ENCODE measurements at regions not wholly inside any gene's neighbourhood (a gene's known extent, or its start where the extent isn't known, plus 50 kb on each side); places are given as distances from the start of the nearest gene placed in this dataset.

- Mint-ChIP-seq H3K36me3 (no peaks in the 10 kb centered on the region), H3K9me3 (peaks cover 3 to 16% (median 10%) of the 10 kb centered on the region in 5 donors)
- H3K9me3 ChIP-seq (ENCODE audit: low read length), result no peaks in the 10 kb centered on the region
These were observed 244.2 kb downstream of the EPM2A start for GRCh38 chr6:145491126-145491525.

GRCh38 chr6:145497006-145497405, 238.3 kb downstream of the EPM2A start:
- no peaks in the 10 kb centered on the region for H3K36me3 ChIP-seq (ENCODE audit: insufficient read depth, low read length)
- H3K27me3 ChIP-seq (ENCODE audit: insufficient read depth, low read length, poor library complexity, severe bottlenecking), result no peaks in the 10 kb centered on the region
- POLR2A ChIA-PET, result no interaction called here
- no peak overlapping the region for H3K4me3 Mint-ChIP-seq
- H3K9me3 ChIP-seq (ENCODE audit: low read length), result no peaks in the 10 kb centered on the region
- peak overlapping the region in 1 of 8 donors; percentile 16 for H3K27ac Mint-ChIP-seq
- no peaks in the 10 kb centered on the region for H3K4me1 ChIP-seq (ENCODE audit: insufficient read depth, low read length)
- no peaks in the 10 kb centered on the region for H3K36me3 Mint-ChIP-seq
- no peaks in the 10 kb centered on the region for H3K4me1 Mint-ChIP-seq
- peaks cover 6 to 16% (median 10%) of the 10 kb centered on the region in 5 donors for H3K9me3 Mint-ChIP-seq
- no peak overlapping the region for H3K27ac ChIP-seq (ENCODE audit: low read depth, low read length)
- no peak overlapping the region for H3K4me3 ChIP-seq (ENCODE audit: low read length)
- CTCF ChIA-PET, result no interaction called here
- DNase-seq, result no peak
- peaks cover 0 to 7% of the 10 kb centered on the region in 2 donors for H3K27me3 Mint-ChIP-seq

More at GRCh38 chr6:145491126-145491525, 244.2 kb downstream of the EPM2A start:
- ChIA-PET POLR2A (no interaction called here), CTCF (no interaction called here)
- DNase-seq, result no peak
- Histone ChIP-seq H3K27me3 (ENCODE audit: insufficient read depth, low read length, poor library complexity, severe bottlenecking) (no peaks in the 10 kb centered on the region), H3K4me3 (ENCODE audit: low read length) (no peak overlapping the region), H3K27ac (ENCODE audit: low read depth, low read length) (no peak overlapping the region), H3K36me3 (ENCODE audit: insufficient read depth, low read length) (no peaks in the 10 kb centered on the region), H3K4me1 (ENCODE audit: insufficient read depth, low read length) (no peaks in the 10 kb centered on the region)
- Mint-ChIP-seq H3K4me3 (no peak overlapping the region), H3K27me3 (peaks cover 0 to 1% of the 10 kb centered on the region in 2 donors), H3K27ac (no peak overlapping the region), H3K4me1 (no peaks in the 10 kb centered on the region)

GRCh38 chr6:145498425-145498824, 236.9 kb downstream of the EPM2A start:
- Histone ChIP-seq H3K9me3 (ENCODE audit: low read length) (no peaks in the 10 kb centered on the region), H3K27ac (ENCODE audit: low read depth, low read length) (no peak overlapping the region), H3K27me3 (ENCODE audit: insufficient read depth, low read length, poor library complexity, severe bottlenecking) (no peaks in the 10 kb centered on the region), H3K4me3 (ENCODE audit: low read length) (no peak overlapping the region), H3K4me1 (ENCODE audit: insufficient read depth, low read length) (no peaks in the 10 kb centered on the region), H3K36me3 (ENCODE audit: insufficient read depth, low read length) (no peaks in the 10 kb centered on the region)
- H3K4me1 Mint-ChIP-seq, result no peaks in the 10 kb centered on the region
- no peak for DNase-seq
- no peaks in the 10 kb centered on the region for H3K36me3 Mint-ChIP-seq
- ChIA-PET CTCF (no interaction called here), POLR2A (no interaction called here)
- H3K4me3 Mint-ChIP-seq, result no peak overlapping the region
- H3K9me3 Mint-ChIP-seq, result peaks cover 4 to 15% (median 7%) of the 10 kb centered on the region in 5 donors
- peaks cover 0 to 7% of the 10 kb centered on the region in 2 donors for H3K27me3 Mint-ChIP-seq
- H3K27ac Mint-ChIP-seq, result no peak overlapping the region

- ChIA-PET POLR2A (no interaction called here), CTCF (no interaction called here)
- H3K9me3 Mint-ChIP-seq, result peaks cover 3 to 11% (median 4%) of the 10 kb centered on the region in 5 donors
- Histone ChIP-seq H3K36me3 (ENCODE audit: insufficient read depth, low read length) (no peaks in the 10 kb centered on the region), H3K27ac (ENCODE audit: low read depth, low read length) (no peak overlapping the region), H3K27me3 (ENCODE audit: insufficient read depth, low read length, poor library complexity, severe bottlenecking) (no peaks in the 10 kb centered on the region), H3K9me3 (ENCODE audit: low read length) (no peaks in the 10 kb centered on the region), H3K4me1 (ENCODE audit: insufficient read depth, low read length) (no peaks in the 10 kb centered on the region), H3K4me3 (ENCODE audit: low read length) (no peak overlapping the region)
- no peaks in the 10 kb centered on the region for H3K4me1 Mint-ChIP-seq
- no peak for DNase-seq
- no peak overlapping the region for H3K4me3 Mint-ChIP-seq
- no peaks in the 10 kb centered on the region for H3K36me3 Mint-ChIP-seq
- peaks cover 0 to 7% of the 10 kb centered on the region in 2 donors for H3K27me3 Mint-ChIP-seq
- H3K27ac Mint-ChIP-seq, result no peak overlapping the region
These were observed 232.9 kb downstream of the EPM2A start for GRCh38 chr6:145502416-145502815.

GRCh38 chr6:145506136-145506535, 229.2 kb downstream of the EPM2A start:
- no peaks in the 10 kb centered on the region for H3K27me3 Mint-ChIP-seq
- H3K27ac Mint-ChIP-seq, result no peak overlapping the region
- H3K4me3 ChIP-seq (ENCODE audit: low read length), result no peak overlapping the region
- no peaks in the 10 kb centered on the region for H3K9me3 ChIP-seq (ENCODE audit: low read length)
- no peak for DNase-seq
- H3K4me3 Mint-ChIP-seq, result no peak overlapping the region
- no peaks in the 10 kb centered on the region for H3K27me3 ChIP-seq (ENCODE audit: insufficient read depth, low read length, poor library complexity, severe bottlenecking)
- H3K36me3 ChIP-seq (ENCODE audit: insufficient read depth, low read length), result no peaks in the 10 kb centered on the region
- no peaks in the 10 kb centered on the region for H3K4me1 ChIP-seq (ENCODE audit: insufficient read depth, low read length)
- ChIA-PET POLR2A (no interaction called here), CTCF (no interaction called here)
- H3K4me1 Mint-ChIP-seq, result no peaks in the 10 kb centered on the region
- H3K36me3 Mint-ChIP-seq, result no peaks in the 10 kb centered on the region
- H3K27ac ChIP-seq (ENCODE audit: low read depth, low read length), result no peak overlapping the region
- H3K9me3 Mint-ChIP-seq, result peaks cover 26 to 33% (median 30%) of the 10 kb centered on the region in 5 donors

GRCh38 chr6:145506565-145506964, 228.8 kb downstream of the EPM2A start:
- no peak overlapping the region for H3K4me3 Mint-ChIP-seq
- no peaks in the 10 kb centered on the region for H3K9me3 ChIP-seq (ENCODE audit: low read length)

GRCh38 chr6:145507239-145507638, 228.1 kb downstream of the EPM2A start:
- no peak for DNase-seq
- Mint-ChIP-seq H3K4me1 (no peaks in the 10 kb centered on the region), H3K4me3 (no peak overlapping the region), H3K9me3 (peaks cover 26 to 33% (median 32%) of the 10 kb centered on the region in 5 donors), H3K27me3 (no peaks in the 10 kb centered on the region), H3K27ac (no peak overlapping the region), H3K36me3 (no peaks in the 10 kb centered on the region)
- H3K9me3 ChIP-seq (ENCODE audit: low read length), result no peaks in the 10 kb centered on the region
- POLR2A ChIA-PET, result no interaction called here
- H3K4me1 ChIP-seq (ENCODE audit: insufficient read depth, low read length), result no peaks in the 10 kb centered on the region
- H3K27ac ChIP-seq (ENCODE audit: low read depth, low read length), result no peak overlapping the region
- no peak overlapping the region for H3K4me3 ChIP-seq (ENCODE audit: low read length)
- no peaks in the 10 kb centered on the region for H3K27me3 ChIP-seq (ENCODE audit: insufficient read depth, low read length, poor library complexity, severe bottlenecking)
- CTCF ChIA-PET, result no interaction called here
- no peaks in the 10 kb centered on the region for H3K36me3 ChIP-seq (ENCODE audit: insufficient read depth, low read length)

More at GRCh38 chr6:145506565-145506964, 228.8 kb downstream of the EPM2A start:
- H3K4me3 ChIP-seq (ENCODE audit: low read length), result no peak overlapping the region
- no peaks in the 10 kb centered on the region for H3K36me3 ChIP-seq (ENCODE audit: insufficient read depth, low read length)
- POLR2A ChIA-PET, result no interaction called here
- peaks cover 26 to 33% (median 30%) of the 10 kb centered on the region in 5 donors for H3K9me3 Mint-ChIP-seq
- CTCF ChIA-PET, result no interaction called here
- H3K27me3 Mint-ChIP-seq, result no peaks in the 10 kb centered on the region
- no peaks in the 10 kb centered on the region for H3K36me3 Mint-ChIP-seq
- H3K27me3 ChIP-seq (ENCODE audit: insufficient read depth, low read length, poor library complexity, severe bottlenecking), result no peaks in the 10 kb centered on the region
- H3K27ac ChIP-seq (ENCODE audit: low read depth, low read length), result no peak overlapping the region
- no peaks in the 10 kb centered on the region for H3K4me1 Mint-ChIP-seq
- DNase-seq, result no peak
- no peak overlapping the region for H3K27ac Mint-ChIP-seq
- no peaks in the 10 kb centered on the region for H3K4me1 ChIP-seq (ENCODE audit: insufficient read depth, low read length)

GRCh38 chr6:145508107-145508506, 227.2 kb downstream of the EPM2A start:
- H3K36me3 ChIP-seq (ENCODE audit: insufficient read depth, low read length), result no peaks in the 10 kb centered on the region
- ChIA-PET CTCF (interaction anchor here (0.5 kb wide), 1 partner anchor 911 kb away, joined by 3 read pairs; no protein-coding TSS in a partner anchor), POLR2A (no interaction called here)
- no peaks in the 10 kb centered on the region for H3K27me3 Mint-ChIP-seq
- H3K27ac ChIP-seq (ENCODE audit: low read depth, low read length), result no peak overlapping the region
- no peaks in the 10 kb centered on the region for H3K36me3 Mint-ChIP-seq
- peaks cover 32 to 38% (median 33%) of the 10 kb centered on the region in 5 donors for H3K9me3 Mint-ChIP-seq
- H3K4me1 ChIP-seq (ENCODE audit: insufficient read depth, low read length), result no peaks in the 10 kb centered on the region
- no peaks in the 10 kb centered on the region for H3K4me1 Mint-ChIP-seq
- no peak overlapping the region for H3K4me3 ChIP-seq (ENCODE audit: low read length)
- H3K27ac Mint-ChIP-seq, result no peak overlapping the region
- no peak for DNase-seq
- no peaks in the 10 kb centered on the region for H3K9me3 ChIP-seq (ENCODE audit: low read length)
- H3K4me3 Mint-ChIP-seq, result no peak overlapping the region
- H3K27me3 ChIP-seq (ENCODE audit: insufficient read depth, low read length, poor library complexity, severe bottlenecking), result no peaks in the 10 kb centered on the region

- H3K27ac Mint-ChIP-seq, result no peak overlapping the region
- no peaks in the 10 kb centered on the region for H3K27me3 Mint-ChIP-seq
- Histone ChIP-seq H3K4me3 (ENCODE audit: low read length) (no peak overlapping the region), H3K4me1 (ENCODE audit: insufficient read depth, low read length) (no peaks in the 10 kb centered on the region), H3K27me3 (ENCODE audit: insufficient read depth, low read length, poor library complexity, severe bottlenecking) (no peaks in the 10 kb centered on the region), H3K9me3 (ENCODE audit: low read length) (no peaks in the 10 kb centered on the region), H3K27ac (ENCODE audit: low read depth, low read length) (no peak overlapping the region), H3K36me3 (ENCODE audit: insufficient read depth, low read length) (no peaks in the 10 kb centered on the region)
- ChIA-PET POLR2A (no interaction called here), CTCF (no interaction called here)
- peaks cover 0 to 6% (median 6%) of the 10 kb centered on the region in 5 donors for H3K9me3 Mint-ChIP-seq
- no peak overlapping the region for H3K4me3 Mint-ChIP-seq
- DNase-seq, result no peak
- H3K4me1 Mint-ChIP-seq, result no peaks in the 10 kb centered on the region
- H3K36me3 Mint-ChIP-seq, result no peaks in the 10 kb centered on the region
These were observed 217.8 kb downstream of the EPM2A start for GRCh38 chr6:145517492-145517891.

Data from CD8-positive, alpha-beta memory T cell (primary cell).